ENCODE measurements at regions not wholly inside any gene's neighbourhood (a gene's known extent, or its start where the extent isn't known, plus 50 kb on each side); places are given as distances from the start of the nearest gene placed in this dataset.

DNA sequence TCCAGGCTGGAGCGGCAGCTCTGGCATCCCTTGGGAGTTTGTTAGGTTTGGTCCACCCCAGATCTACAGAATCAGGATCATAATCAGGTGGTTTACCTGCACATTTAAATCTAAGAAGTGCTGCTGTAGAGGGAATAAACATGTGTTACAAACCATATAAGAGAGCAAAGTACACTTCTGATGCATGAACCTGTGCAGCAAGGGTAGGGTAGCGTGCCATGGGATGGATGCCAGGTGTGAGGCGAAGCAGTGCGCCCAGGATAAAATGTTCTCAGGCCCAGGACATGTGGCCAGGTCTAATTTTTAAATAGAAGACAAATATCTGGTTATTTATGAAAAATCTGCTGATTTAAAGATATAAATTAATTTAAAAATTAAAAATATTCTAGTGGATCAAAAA lies 308.8 kb upstream of the USP24 start (continued):
- TF ChIP-seq ZNF687 (CRISPR knock-in tag; IDR thresholded peaks at IDR 0.05), result no peak
- TF ChIP-seq ZNF781 (CRISPR knock-in tag; IDR thresholded peaks at IDR 0.05; ENCODE audit: borderline replicate concordance, not compliant biosample characterization), result no peak
- TF ChIP-seq ZNF274 (CRISPR knock-in tag; IDR thresholded peaks at IDR 0.05), result no peak

DNA sequence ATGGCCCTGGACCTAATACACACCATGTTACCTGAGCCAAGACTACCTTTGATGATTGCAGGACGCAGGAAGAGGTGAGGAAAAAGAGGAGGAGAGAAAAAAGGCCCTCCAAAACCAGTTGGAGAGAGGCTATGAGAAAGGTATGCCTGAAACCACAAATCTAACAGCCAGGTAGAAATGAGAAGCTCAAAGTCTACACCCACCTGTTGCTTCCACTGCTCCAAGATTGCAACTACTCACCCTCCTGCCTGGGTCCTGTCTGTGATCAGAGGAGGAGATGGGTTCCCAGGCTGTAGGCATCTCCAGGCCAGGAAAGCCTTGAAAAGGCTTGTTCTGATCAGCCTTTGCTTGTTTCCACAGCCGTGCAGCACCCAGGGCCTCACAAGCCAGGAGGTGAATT lies 307.8 kb upstream of the USP24 start:
- intact Hi-C loops (cut with micrococcal nuclease; ENCODE audit: unreplicated experiment) (no loop called here), in situ Hi-C loops (cut with HindIII; ENCODE audit: extremely low pct_ligation_motif_present, low pct_unique_long_range_greater_than_20kb) (no loop called here)
- BruUV-seq (replicated peaks), result no TSS peak
- peaks cover 48% of the 10 kb centered on the region for H3K4me1 ChIP-seq (ENCODE audit: insufficient read depth, low read length)
- no peak overlapping the region for H2AFZ ChIP-seq (ENCODE audit: low read length)
- H4K20me1 ChIP-seq (ENCODE audit: insufficient read depth, low read length), result no peaks in the 10 kb centered on the region
- WGBS (ENCODE audit: low lambda C conversion rate), result 64% methylated on average over 2 of the region's 2 CpGs
- H3K4me3 ChIP-seq (replicated peaks in 1 of 3; ENCODE audit: insufficient read depth in 1 of 3, low read depth in 2 of 3, low read length in 3 of 3), result no peak overlapping the region
- ChIA-PET POLR2A (interaction anchor here (1.0 to 1.7 kb wide), 2 partner anchors 8 to 94 kb away, joined by 4 read pairs; no protein-coding TSS in a partner anchor), CTCF (ENCODE audit: low intra/inter-chr PET ratio, low total read pairs) (no interaction called here)
- H3K79me2 ChIP-seq (ENCODE audit: insufficient read depth, low read length), result no peaks in the 10 kb centered on the region
- DNase-seq (ENCODE audit: low spot score), result no peak
- H3K36me3 ChIP-seq (replicated peaks in 1 of 2; ENCODE audit: control insufficient read depth in 1 of 2, insufficient read depth in 2 of 2, low read length in 2 of 2), result no peaks in the 10 kb centered on the region
- FAIRE-seq, result no peak
- no peaks in the 10 kb centered on the region for H3K27me3 ChIP-seq (ENCODE audit: control insufficient read depth in 1 of 2, insufficient read depth in 2 of 2, low read length in 2 of 2)
- no peak overlapping the region for H3K9ac ChIP-seq (ENCODE audit: insufficient read depth, low read depth, low read length)
- H3K4me2 ChIP-seq (ENCODE audit: low read depth, low read length), result no peak overlapping the region
- ATAC-seq, result no peak
- H3K9me3 ChIP-seq (ENCODE audit: low read length), result no peaks in the 10 kb centered on the region
- H3K27ac ChIP-seq (ENCODE audit: extremely low read length, insufficient read depth, low read length), result no peak overlapping the region
- no peak for TF ChIP-seq ZNF180 (CRISPR knock-in tag; IDR thresholded peaks at IDR 0.05; ENCODE audit: borderline replicate concordance, low read depth)
- no peak for TF ChIP-seq ZNF44 (CRISPR knock-in tag; IDR thresholded peaks at IDR 0.05)
